Stomach (tissue), 8 donors: ENCODE measurements at regions not wholly inside any gene's neighbourhood (a gene's known extent, or its start where the extent isn't known, plus 50 kb on each side); places are given as distances from the start of the nearest gene placed in this dataset.

Experiments used
- DNase-seq, 2 donors: peaks; one replicate each; pipeline versions ENCODE4 v3.0.0 to v3.0.0-alpha.2; 2013 to 2019
- H3K27ac ChIP-seq, 5 donors: fragments of 200-600 bp in 4 of 5; sonication (generic) in 4 of 5; one replicate each; pipeline ENCODE4 v1.5.1; 2013 to 2019; ENCODE audit warnings: mild to moderate bottlenecking in 1 of 5, moderate library complexity in 1 of 5
- H3K27me3 ChIP-seq, 3 donors: fragments of 200-600 bp; sonication (generic); one replicate each; pipeline ENCODE4 v1.5.1; 2017 to 2019; ENCODE audit warnings: mixed run types in 1 of 3
- H3K36me3 ChIP-seq, 4 donors: fragments of 200-600 bp; sonication (generic); 1 replicate in 3 of 4; 2 replicates in 1 of 4; pipeline ENCODE4 v1.5.1; 2016 to 2019
- H3K4me1 ChIP-seq, 4 donors: fragments of 200-600 bp; sonication (generic); one replicate each; pipeline ENCODE4 v1.5.1; 2016 to 2019
- H3K4me3 ChIP-seq, 4 donors: fragments of 200-600 bp; sonication (generic) in 3 of 4; one replicate each; pipeline ENCODE4 v1.5.1; 2016 to 2019; ENCODE audit warnings: mild to moderate bottlenecking in 1 of 4
- H3K9me3 ChIP-seq, 4 donors: fragments of 200-600 bp; sonication (generic); one replicate each; pipeline ENCODE4 v1.5.1; 2016 to 2019
- EP300 ChIP-seq: sonication (generic); formaldehyde crosslinking; IDR thresholded peaks from one replicate; pipeline ENCODE4 v1.6.1; 2017; ENCODE audit warnings: antibody characterized with exemption
- POLR2A ChIP-seq, 4 donors: fragments of 450-650 bp; IDR thresholded peaks; one replicate each; pipeline ENCODE4 v1.6.1; 2016; ENCODE audit warnings: antibody characterized with exemption in 4 of 4, control low read depth in 2 of 4, mild to moderate bottlenecking in 1 of 4, moderate library complexity in 1 of 4
- POLR2AphosphoS5 ChIP-seq, 3 donors: sonication (generic); formaldehyde crosslinking; IDR thresholded peaks; one replicate each; pipeline ENCODE4 v1.6.1; 2016; ENCODE audit warnings: antibody characterized with exemption in 3 of 3
- WGBS, 5 donors: extraction: QIAGEN DNeasy Blood & Tissue Kit in 3 of 5; methylation state at CpG; one replicate each; pipeline versions ENCODE4 v1.1.5 to v1.1.7; 2013 to 2018; 5-methylcytosine and 5-hydroxymethylcytosine counted together
- intact Hi-C: fragments of 100-400 bp; cut with DNase I; formaldehyde crosslinking; loops from one replicate; pipeline ENCODE4 v1.15.1; 2023; ENCODE audit warnings: low total_unique reads
- TF ChIP-seq, protein P1 (sequence below), 7 experiments: fragments of 450-650 bp in 4 of 7; fragments of 200-600 bp in 3 of 7; sonication (generic) in 3 of 7; IDR thresholded peaks; one replicate each; pipeline ENCODE4 v1.5.1; 2016 to 2019; ENCODE audit warnings: antibody characterized with exemption in 7 of 7, control low read depth in 2 of 7, mild to moderate bottlenecking in 1 of 7
- donor health status: healthy with polysubstance abuse.
- donor health status: Bipolar disorder and iron deficiency.
- donor health status: healthy.

- Histone ChIP-seq H3K4me1 (no peaks in the 10 kb centered on the region), H3K9me3 (no peaks in the 10 kb centered on the region), H3K27ac (no peak overlapping the region), H3K27me3 (no peaks in the 10 kb centered on the region), H3K4me3 (no peak overlapping the region), H3K36me3 (no peaks in the 10 kb centered on the region)
- 89 to 96% (median 94%) methylated on average over 6 of the region's 6 CpGs for WGBS, 5 donors
- no peak for TF ChIP-seq POLR2A (IDR thresholded peaks at IDR 0.05)
- TF ChIP-seq POLR2AphosphoS5 (IDR thresholded peaks at IDR 0.05): no peak
- no peak for DNase-seq
- intact Hi-C loops: no loop called here
These were observed 387.0 kb upstream of the CDH19 start for GRCh38 chr18:66990909-66991308.

- intact Hi-C loops: no loop called here
- no peaks in the 10 kb centered on the region for H3K4me1 ChIP-seq
- no peak for DNase-seq
These were observed 375.1 kb upstream of the CDH19 start for GRCh38 chr18:66979009-66979408.

DNA sequence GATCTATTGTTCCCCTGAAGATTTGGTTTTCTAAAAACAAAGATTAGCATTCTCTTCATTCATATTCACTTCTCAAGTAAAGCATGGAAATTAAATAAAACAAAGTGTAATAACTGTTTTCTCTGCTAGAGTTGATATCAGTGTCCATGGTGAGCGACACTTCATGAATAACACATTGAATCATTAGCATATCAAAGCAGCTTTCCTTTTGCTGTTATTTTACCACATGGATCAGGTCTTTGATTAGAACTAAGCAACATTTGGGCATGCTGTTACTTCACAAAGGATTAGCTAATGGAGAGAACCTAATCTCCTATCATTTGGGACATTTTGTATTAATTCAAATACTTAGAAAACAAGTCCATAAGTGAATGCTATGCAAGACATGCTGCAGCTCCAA, 368.8 kb upstream of the CDH19 start:
- no peak for DNase-seq
- intact Hi-C loops: no loop called here
- Histone ChIP-seq H3K4me3 (no peak overlapping the region), H3K9me3 (no peaks in the 10 kb centered on the region), H3K36me3 (no peaks in the 10 kb centered on the region), H3K27me3 (no peaks in the 10 kb centered on the region), H3K4me1 (no peaks in the 10 kb centered on the region), H3K27ac (no peak overlapping the region)
- WGBS, 5 donors: 28 to 51% (median 39%) methylated on average over 1 of the region's 1 CpG
- TF ChIP-seq, protein P1, sequence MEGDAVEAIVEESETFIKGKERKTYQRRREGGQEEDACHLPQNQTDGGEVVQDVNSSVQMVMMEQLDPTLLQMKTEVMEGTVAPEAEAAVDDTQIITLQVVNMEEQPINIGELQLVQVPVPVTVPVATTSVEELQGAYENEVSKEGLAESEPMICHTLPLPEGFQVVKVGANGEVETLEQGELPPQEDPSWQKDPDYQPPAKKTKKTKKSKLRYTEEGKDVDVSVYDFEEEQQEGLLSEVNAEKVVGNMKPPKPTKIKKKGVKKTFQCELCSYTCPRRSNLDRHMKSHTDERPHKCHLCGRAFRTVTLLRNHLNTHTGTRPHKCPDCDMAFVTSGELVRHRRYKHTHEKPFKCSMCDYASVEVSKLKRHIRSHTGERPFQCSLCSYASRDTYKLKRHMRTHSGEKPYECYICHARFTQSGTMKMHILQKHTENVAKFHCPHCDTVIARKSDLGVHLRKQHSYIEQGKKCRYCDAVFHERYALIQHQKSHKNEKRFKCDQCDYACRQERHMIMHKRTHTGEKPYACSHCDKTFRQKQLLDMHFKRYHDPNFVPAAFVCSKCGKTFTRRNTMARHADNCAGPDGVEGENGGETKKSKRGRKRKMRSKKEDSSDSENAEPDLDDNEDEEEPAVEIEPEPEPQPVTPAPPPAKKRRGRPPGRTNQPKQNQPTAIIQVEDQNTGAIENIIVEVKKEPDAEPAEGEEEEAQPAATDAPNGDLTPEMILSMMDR (IDR thresholded peaks at IDR 0.05): no peak
- TF ChIP-seq EP300: no peak
- TF ChIP-seq POLR2A (IDR thresholded peaks at IDR 0.05): no peak
- no peak for TF ChIP-seq POLR2AphosphoS5 (IDR thresholded peaks at IDR 0.05)

More at GRCh38 chr18:66979009-66979408, 375.1 kb upstream of the CDH19 start:
- H3K36me3 ChIP-seq: no peaks in the 10 kb centered on the region
- no peak overlapping the region for H3K4me3 ChIP-seq
- H3K27me3 ChIP-seq: no peaks in the 10 kb centered on the region
- TF ChIP-seq, protein P1 (IDR thresholded peaks at IDR 0.05): no peak
- no peak for TF ChIP-seq POLR2A (IDR thresholded peaks at IDR 0.05)
- TF ChIP-seq EP300: no peak
- TF ChIP-seq POLR2AphosphoS5 (IDR thresholded peaks at IDR 0.05): no peak
- H3K9me3 ChIP-seq: no peaks in the 10 kb centered on the region
- H3K27ac ChIP-seq: no peak overlapping the region

- no peak for DNase-seq
- no peaks in the 10 kb centered on the region for H3K27me3 ChIP-seq
- intact Hi-C loops: no loop called here
- H3K36me3 ChIP-seq: no peaks in the 10 kb centered on the region
- no peaks in the 10 kb centered on the region for H3K4me1 ChIP-seq
- 27 to 42% (median 34%) methylated on average over 3 of the region's 3 CpGs for WGBS, 5 donors
- H3K4me3 ChIP-seq: no peak overlapping the region
- no peak overlapping the region for H3K27ac ChIP-seq
- no peaks in the 10 kb centered on the region for H3K9me3 ChIP-seq
- TF ChIP-seq EP300 (no peak), POLR2A (IDR thresholded peaks at IDR 0.05) (no peak), POLR2AphosphoS5 (IDR thresholded peaks at IDR 0.05) (no peak)
- TF ChIP-seq, protein P1 (IDR thresholded peaks at IDR 0.05): no peak
These were observed 368.1 kb upstream of the CDH19 start for GRCh38 chr18:66971960-66972359.

DNA sequence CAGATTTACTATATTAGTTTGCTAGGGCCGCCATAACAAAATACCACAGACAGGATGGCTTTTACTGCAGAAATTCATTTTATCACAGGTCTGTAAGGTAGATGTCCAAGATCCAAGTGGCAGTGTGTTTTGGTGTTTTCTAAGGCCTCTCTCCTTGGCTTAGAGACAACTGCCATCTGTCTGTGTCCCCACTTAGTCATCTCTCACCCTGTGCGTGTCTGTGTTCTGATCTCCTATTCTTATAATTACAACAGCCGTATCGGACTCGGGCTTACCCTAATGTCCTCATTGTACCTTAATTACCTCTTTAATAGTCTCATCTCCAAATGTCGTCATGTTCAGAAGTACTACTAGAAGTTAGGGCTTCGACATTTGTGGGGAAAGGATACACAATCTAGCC, 362.3 kb upstream of the CDH19 start:
- Histone ChIP-seq H3K4me3 (no peak overlapping the region), H3K36me3 (no peaks in the 10 kb centered on the region), H3K9me3 (no peaks in the 10 kb centered on the region), H3K27ac (no peak overlapping the region), H3K4me1 (no peaks in the 10 kb centered on the region), H3K27me3 (no peaks in the 10 kb centered on the region)
- no peak for TF ChIP-seq POLR2A (IDR thresholded peaks at IDR 0.05)
- TF ChIP-seq EP300: no peak
- TF ChIP-seq POLR2AphosphoS5 (IDR thresholded peaks at IDR 0.05): no peak
- TF ChIP-seq, protein P1 (IDR thresholded peaks at IDR 0.05): no peak
- no peak for DNase-seq
- WGBS, 5 donors: 86 to 95% (median 92%) methylated on average over 7 of the region's 7 CpGs
- intact Hi-C loops: no loop called here
